SW 1271 (cell line): ENCODE measurements at regions not wholly inside any gene's neighbourhood (a gene's known extent, or its start where the extent isn't known, plus 50 kb on each side); places are given as distances from the start of the nearest gene placed in this dataset.
"Not testable (repeated sequence)": the region's sequence is repeated elsewhere in the genome, so short reads cannot be mapped to it uniquely, and the experiment has no call there.

Source experiments
- DNase-seq, 2 experiments: peaks; one replicate each; lab custom pipeline; 2025; lab: John Stamatoyannopoulos, UW

- DNase-seq, result no peak
Observed at GRCh38 chr12:84495711-84496110, 416.9 kb downstream of the SLC6A15 start.

GRCh38 chr12:84492351-84492883, 420.2 kb downstream of the SLC6A15 start:
- DNase-seq, result no peak

GRCh38 chr12:84484798-84485197, 427.8 kb downstream of the SLC6A15 start:
- DNase-seq, result no peak

GRCh38 chr12:84480803-84481202, 431.8 kb downstream of the SLC6A15 start:
- no peak for DNase-seq

GRCh38 chr12:84470361-84470760, 442.2 kb downstream of the SLC6A15 start:
- no peak for DNase-seq

- DNase-seq, result no peak
Observed at GRCh38 chr12:84464616-84465015, 448.0 kb downstream of the SLC6A15 start.

- DNase-seq, result no peak
Observed at GRCh38 chr12:84463741-84464495, 448.7 kb downstream of the SLC6A15 start.

- no peak for DNase-seq
Observed at GRCh38 chr12:84455598-84455997, 457.0 kb downstream of the SLC6A15 start.

- DNase-seq, result not testable (repeated sequence)
Observed at GRCh38 chr12:84446478-84446877, 466.1 kb downstream of the SLC6A15 start.

- no peak for DNase-seq
Observed at GRCh38 chr12:84436134-84436533, 476.5 kb downstream of the SLC6A15 start.

- no peak for DNase-seq
Observed at GRCh38 chr12:84435682-84436081, 476.9 kb downstream of the SLC6A15 start.

- DNase-seq, result no peak
Observed at GRCh38 chr12:84422340-84422739, 490.3 kb downstream of the SLC6A15 start.

GRCh38 chr12:84421103-84421502, 491.5 kb downstream of the SLC6A15 start:
- no peak for DNase-seq

GRCh38 chr12:84416626-84417025, 496.0 kb downstream of the SLC6A15 start:
- no peak for DNase-seq

- no peak for DNase-seq
Observed at GRCh38 chr12:84415946-84416345, 496.7 kb downstream of the SLC6A15 start.

GRCh38 chr12:84413656-84414055, 498.9 kb downstream of the SLC6A15 start:
- no peak for DNase-seq

- DNase-seq, result no peak
Observed at GRCh38 chr12:84412226-84412625, 500.4 kb downstream of the SLC6A15 start.

- DNase-seq, result no peak
Observed at GRCh38 chr12:84411031-84411430, 501.6 kb downstream of the SLC6A15 start.

- no peak for DNase-seq
Observed at GRCh38 chr12:84408936-84409335, 503.7 kb downstream of the SLC6A15 start.

GRCh38 chr12:84406720-84407119, 505.9 kb downstream of the SLC6A15 start:
- DNase-seq, result not testable (repeated sequence)

GRCh38 chr12:84397846-84398245, 514.8 kb downstream of the SLC6A15 start:
- DNase-seq, result no peak

GRCh38 chr12:84397263-84397662, 515.3 kb downstream of the SLC6A15 start:
- DNase-seq, result no peak

- DNase-seq, result not testable (repeated sequence)
Observed at GRCh38 chr12:84391176-84391575, 521.4 kb downstream of the SLC6A15 start.

- DNase-seq, result no peak
Observed at GRCh38 chr12:84384384-84384783, 528.2 kb downstream of the SLC6A15 start.
